HCT116 (cell line): ENCODE measurements at regions not wholly inside any gene's neighbourhood (a gene's known extent, or its start where the extent isn't known, plus 50 kb on each side); places are given as distances from the start of the nearest gene placed in this dataset.

Source experiments
- ATAC-seq: fragments of 200-7000 bp; cut with Tn5 transposase; 2 replicates; pipeline ENCODE4 v1.9.1; 2020; ENCODE audit warnings: mild to moderate bottlenecking, moderate library complexity
- BruUV-seq: library from RNA; stranded (reverse); fragments of 400-500 nt; replicated peaks from 2 replicates; lab custom pipeline; 2021; lab: Mats Ljungman, UMichigan
- CTCF ChIA-PET: fragments of 300-600 bp; sonication (Branson Sonifier 250); formaldehyde crosslinking; loops from one replicate; lab custom pipeline; 2021; ENCODE audit warnings: antibody characterized with exemption; lab: Charles Lee
- POLR2A ChIA-PET: fragments of 300-600, 350-600 bp; sonication (Branson Sonifier 250); formaldehyde crosslinking; loops from one replicate; lab custom pipeline; 2021; ENCODE audit warnings: antibody characterized with exemption; lab: Charles Lee
- RAD21 ChIA-PET, 2 experiments: fragments of 300-600 bp; sonication (Branson Sonifier 250); formaldehyde crosslinking; loops; one replicate each; lab custom pipeline; 2023; ENCODE audit warnings: low total read pairs in 2 of 2; ENCODE audit not compliant: uncharacterized antibody in 2 of 2, unreplicated experiment in 2 of 2, low non-redundant PET in 1 of 2; lab: Charles Lee
- DNase-seq: peaks from one replicate; pipeline ENCODE4 v3.0.0-alpha.2; 2010; ENCODE audit warnings: low read depth, low spot score
- H2AFZ ChIP-seq: fragments of 200-600 bp; shearing (Covaris generic), sonication (generic); 2 replicates; pipeline ENCODE4 v1.6.1; 2017; ENCODE audit warnings: low read depth, mixed run types, mixed read lengths, antibody characterized with exemption, low read length; ENCODE audit not compliant: poor library complexity, severe bottlenecking
- H3K27ac ChIP-seq: 2 replicates; pipeline ENCODE4 v1.5.1; 2012; ENCODE audit warnings: low read depth, low read length
- H3K27me3 ChIP-seq: fragments of 200-600 bp; sonication (generic); 2 replicates; pipeline ENCODE4 v1.6.1; 2016; ENCODE audit warnings: mixed run types, low read length, mixed read lengths; ENCODE audit not compliant: insufficient read depth
- H3K36me3 ChIP-seq, 2 experiments: fragments of 200-500 bp in 1 of 2; fragments of 200-600 bp in 1 of 2; sonication (Bioruptor generic) in 1 of 2; sonication (generic) in 1 of 2; 2 replicates each; pipeline versions ENCODE4 v1.5.1 to v1.6.1; 2014 to 2016; ENCODE audit warnings: low read length in 2 of 2, inconsistent platforms in 1 of 2, mixed read lengths in 1 of 2, mixed run types in 1 of 2; ENCODE audit not compliant: insufficient read depth in 2 of 2, control insufficient read depth in 1 of 2
- H3K4me1 ChIP-seq, 2 experiments: fragments of 200-600 bp in 1 of 2; sonication (generic) in 1 of 2; 2 replicates each; pipeline versions ENCODE4 v1.5.1 to v1.6.1; 2012 to 2017; ENCODE audit warnings: low read length in 2 of 2, inconsistent platforms in 1 of 2, mild to moderate bottlenecking in 1 of 2, mixed read lengths in 1 of 2, mixed run types in 1 of 2, moderate library complexity in 1 of 2; ENCODE audit not compliant: insufficient read depth in 2 of 2, control insufficient read depth in 1 of 2
- H3K4me2 ChIP-seq: fragments of 200-600 bp; sonication (generic); 2 replicates; pipeline ENCODE4 v1.6.1; 2017; ENCODE audit warnings: mixed run types, low read length, mixed read lengths
- H3K4me3 ChIP-seq, 2 experiments: fragments of 200-600 bp in 1 of 2; sonication (generic) in 1 of 2; replicated peaks in 1 of 2; 2 replicates each; pipeline ENCODE4 v1.5.1; 2011 to 2016; ENCODE audit warnings: low read length in 2 of 2, control low read depth in 1 of 2, low read depth in 1 of 2, mild to moderate bottlenecking in 1 of 2, mixed read lengths in 1 of 2, mixed run types in 1 of 2
- H3K79me2 ChIP-seq: fragments of 200-600 bp; sonication (generic); 2 replicates; pipeline ENCODE4 v1.6.1; 2017; ENCODE audit warnings: mild to moderate bottlenecking, mixed run types, low read length, moderate library complexity, mixed read lengths; ENCODE audit not compliant: insufficient read depth
- H3K9ac ChIP-seq: fragments of 200-600 bp; sonication (generic); 2 replicates; pipeline ENCODE4 v1.6.1; 2016; ENCODE audit warnings: low read length, mixed read lengths
- H3K9me2 ChIP-seq: fragments of 200-600 bp; sonication (generic), shearing (Covaris generic); 2 replicates; pipeline ENCODE4 v1.6.1; 2017; ENCODE audit warnings: mixed run types, mild to moderate bottlenecking, moderate library complexity; ENCODE audit not compliant: insufficient read depth
- H3K9me3 ChIP-seq, 2 experiments: fragments of 200-500 bp in 1 of 2; fragments of 200-600 bp in 1 of 2; sonication (Bioruptor generic) in 1 of 2; sonication (generic) in 1 of 2; 2 replicates each; pipeline ENCODE4 v1.6.1; 2014 to 2017; ENCODE audit warnings: low read length in 2 of 2, mixed read lengths in 2 of 2, inconsistent platforms in 1 of 2, low read depth in 1 of 2, mild to moderate bottlenecking in 1 of 2, mixed run types in 1 of 2, moderate library complexity in 1 of 2; ENCODE audit not compliant: control insufficient read depth in 1 of 2, insufficient read depth in 1 of 2
- H4K20me1 ChIP-seq: fragments of 200-600 bp; sonication (generic), shearing (Covaris generic); 2 replicates; pipeline ENCODE4 v1.6.1; 2017; ENCODE audit warnings: mixed run types, mild to moderate bottlenecking, moderate library complexity; ENCODE audit not compliant: insufficient read depth
- CBX3 ChIP-seq: IDR thresholded peaks from 2 replicates; pipeline ENCODE4 v1.6.1; 2012; ENCODE audit warnings: low read depth
- ELF1 ChIP-seq: IDR thresholded peaks from 2 replicates; pipeline ENCODE4 v1.6.1; 2012; ENCODE audit warnings: low read depth, borderline replicate concordance
- EZH2phosphoT487 ChIP-seq: fragments of 200-600 bp; IDR thresholded peaks from 2 replicates; pipeline ENCODE4 v1.6.1; 2018; ENCODE audit warnings: antibody characterized with exemption, borderline replicate concordance
- FOSL1 ChIP-seq: IDR thresholded peaks from 2 replicates; pipeline ENCODE4 v1.6.1; 2012; ENCODE audit warnings: low read depth
- JUND ChIP-seq: IDR thresholded peaks from 2 replicates; pipeline ENCODE4 v1.6.1; 2012
- POLR2AphosphoS5 ChIP-seq: IDR thresholded peaks from 2 replicates; pipeline ENCODE4 v1.6.1; 2011; ENCODE audit warnings: mild to moderate bottlenecking, low read depth, low read length, moderate library complexity
- RAD21 ChIP-seq: IDR thresholded peaks from 2 replicates; pipeline ENCODE4 v1.6.1; 2012; ENCODE audit warnings: low read depth, mild to moderate bottlenecking
- SIN3A ChIP-seq: IDR thresholded peaks from 2 replicates; pipeline ENCODE4 v1.6.1; 2012; ENCODE audit warnings: low read depth
- SP1 ChIP-seq: IDR thresholded peaks from 2 replicates; pipeline ENCODE4 v1.6.1; 2012; ENCODE audit warnings: low read depth
- SRF ChIP-seq: IDR thresholded peaks from 2 replicates; pipeline ENCODE4 v1.6.1; 2012; ENCODE audit warnings: low read depth
- TCF7L2 ChIP-seq: IDR thresholded peaks from 2 replicates; pipeline ENCODE4 v1.7.0; 2011; ENCODE audit warnings: borderline replicate concordance, inconsistent platforms; ENCODE audit not compliant: insufficient read depth, insufficient read length; ENCODE audit errors: extremely low read depth
- YY1 ChIP-seq: IDR thresholded peaks from 2 replicates; pipeline ENCODE4 v1.6.1; 2011; ENCODE audit warnings: low read length, low read depth, moderate library complexity, mild to moderate bottlenecking; ENCODE audit not compliant: insufficient replicate concordance; ENCODE audit errors: extremely low read depth
- ZBTB33 ChIP-seq: IDR thresholded peaks from 2 replicates; pipeline ENCODE4 v1.6.1; 2011; ENCODE audit warnings: mild to moderate bottlenecking, low read length, moderate library complexity; ENCODE audit not compliant: insufficient replicate concordance; ENCODE audit errors: extremely low read depth
- ZFX ChIP-seq: fragments of 450-650 bp; IDR thresholded peaks from 2 replicates; pipeline ENCODE4 v1.6.1; 2017
- ZNF274 ChIP-seq: fragments of 200-500 bp; sonication (Bioruptor generic); IDR thresholded peaks from 2 replicates; pipeline ENCODE4 v1.6.1; 2014; ENCODE audit warnings: mild to moderate bottlenecking, low read depth, low read length, inconsistent platforms
- intact Hi-C: fragments of 100-400 bp; cut with micrococcal nuclease; formaldehyde crosslinking; loops from 2 replicates; pipeline ENCODE4 v1.10.0; 2022
- TF ChIP-seq, protein P1 (sequence below), 3 experiments: fragments of 200-600 bp in 1 of 3; sonication (generic) in 1 of 3; IDR thresholded peaks in 2 of 3; conservative IDR thresholded peaks in 1 of 3; 2 replicates each; pipeline ENCODE4 v1.5.1; 2012 to 2017; ENCODE audit warnings: low read depth in 2 of 3, low read length in 2 of 3, antibody characterized with exemption in 1 of 3, borderline replicate concordance in 1 of 3, control low read depth in 1 of 3, mild to moderate bottlenecking in 1 of 3, mixed read lengths in 1 of 3, mixed run types in 1 of 3, moderate library complexity in 1 of 3; ENCODE audit not compliant: insufficient read depth in 1 of 3
- TF ChIP-seq, protein P2 (sequence below): IDR thresholded peaks from 2 replicates; pipeline ENCODE4 v1.6.1; 2012

DNA sequence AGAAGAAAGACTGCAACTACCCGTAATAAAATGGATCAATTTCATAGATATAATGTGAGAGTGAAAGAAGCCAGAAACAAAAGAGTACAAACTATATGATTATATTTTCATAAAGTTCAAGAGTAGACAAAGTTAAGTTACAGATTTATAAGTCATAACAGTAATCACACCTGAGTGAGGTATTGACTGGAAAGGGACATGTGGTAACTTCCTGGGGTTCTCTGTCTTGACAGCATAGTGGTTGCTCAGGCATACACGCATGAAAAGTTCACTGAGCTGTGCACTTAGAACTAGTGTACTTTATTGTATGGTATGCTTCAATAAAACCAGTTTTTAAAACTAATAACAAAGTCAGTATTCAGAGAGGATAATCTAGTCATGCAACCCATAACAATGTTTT, 653.6 kb downstream of the EPM2A start:
- Histone ChIP-seq H3K27ac (no peak overlapping the region), H2AFZ (no peak overlapping the region)
- RAD21 ChIA-PET, result no interaction called here

GRCh38 chr6:145082359-145082758, 653.0 kb downstream of the EPM2A start:
- ChIA-PET RAD21 (no interaction called here), CTCF (no interaction called here), POLR2A (no interaction called here)
- Histone ChIP-seq H3K27ac (no peak overlapping the region), H3K36me3 (no peaks in the 10 kb centered on the region), H3K79me2 (no peaks in the 10 kb centered on the region), H3K9me2 (0 out of 2 replicates have a peak, but pooled peaks cover 3% of the 10 kb centered on the region), H3K4me3 (no peak overlapping the region), H2AFZ (no peak overlapping the region), H4K20me1 (no peaks in the 10 kb centered on the region), H3K4me2 (no peak overlapping the region), H3K4me1 (no peaks in the 10 kb centered on the region), H3K9me3 (no peaks in the 10 kb centered on the region), H3K9ac (no peak overlapping the region), H3K27me3 (no peaks in the 10 kb centered on the region)
- ATAC-seq, result no peak
- no peak for DNase-seq
- intact Hi-C loops, result no loop called here
- no TSS peak for BruUV-seq
- no peak for TF ChIP-seq JUND
- TF ChIP-seq SIN3A, result no peak
- TF ChIP-seq RAD21, result no peak
- no peak for TF ChIP-seq EZH2phosphoT487
- TF ChIP-seq CBX3, result no peak
- no peak for TF ChIP-seq SP1
- no peak for TF ChIP-seq ZNF274
- no peak for TF ChIP-seq SRF
- no peak for TF ChIP-seq ZBTB33
- TF ChIP-seq POLR2AphosphoS5, result no peak
- TF ChIP-seq, protein P1, sequence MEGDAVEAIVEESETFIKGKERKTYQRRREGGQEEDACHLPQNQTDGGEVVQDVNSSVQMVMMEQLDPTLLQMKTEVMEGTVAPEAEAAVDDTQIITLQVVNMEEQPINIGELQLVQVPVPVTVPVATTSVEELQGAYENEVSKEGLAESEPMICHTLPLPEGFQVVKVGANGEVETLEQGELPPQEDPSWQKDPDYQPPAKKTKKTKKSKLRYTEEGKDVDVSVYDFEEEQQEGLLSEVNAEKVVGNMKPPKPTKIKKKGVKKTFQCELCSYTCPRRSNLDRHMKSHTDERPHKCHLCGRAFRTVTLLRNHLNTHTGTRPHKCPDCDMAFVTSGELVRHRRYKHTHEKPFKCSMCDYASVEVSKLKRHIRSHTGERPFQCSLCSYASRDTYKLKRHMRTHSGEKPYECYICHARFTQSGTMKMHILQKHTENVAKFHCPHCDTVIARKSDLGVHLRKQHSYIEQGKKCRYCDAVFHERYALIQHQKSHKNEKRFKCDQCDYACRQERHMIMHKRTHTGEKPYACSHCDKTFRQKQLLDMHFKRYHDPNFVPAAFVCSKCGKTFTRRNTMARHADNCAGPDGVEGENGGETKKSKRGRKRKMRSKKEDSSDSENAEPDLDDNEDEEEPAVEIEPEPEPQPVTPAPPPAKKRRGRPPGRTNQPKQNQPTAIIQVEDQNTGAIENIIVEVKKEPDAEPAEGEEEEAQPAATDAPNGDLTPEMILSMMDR (IDR thresholded peaks at IDR 0.05 in 2 of 3, conservative IDR thresholded peaks at IDR 0.05 in 1 of 3; ENCODE audit: borderline replicate concordance in 1 of 3, insufficient read depth in 1 of 3, low read depth in 2 of 3, low read length in 2 of 3), result no peak
- TF ChIP-seq ELF1, result no peak
- no peak for TF ChIP-seq ZFX

More for the DNA sequence above, 653.6 kb downstream of the EPM2A start:
- Histone ChIP-seq H3K9ac (no peak overlapping the region), H3K4me2 (no peak overlapping the region), H3K9me3 (no peaks in the 10 kb centered on the region), H3K79me2 (no peaks in the 10 kb centered on the region), H3K27me3 (no peaks in the 10 kb centered on the region), H3K4me1 (no peaks in the 10 kb centered on the region), H3K4me3 (no peak overlapping the region), H3K36me3 (no peaks in the 10 kb centered on the region), H3K9me2 (0 out of 2 replicates have a peak, but pooled peaks cover 3% of the 10 kb centered on the region), H4K20me1 (no peaks in the 10 kb centered on the region)
- no TSS peak for BruUV-seq
- ChIA-PET POLR2A (no interaction called here), CTCF (no interaction called here)
- intact Hi-C loops, result no loop called here
- no peak for TF ChIP-seq ELF1
- TF ChIP-seq YY1, result no peak
- TF ChIP-seq, protein P2, sequence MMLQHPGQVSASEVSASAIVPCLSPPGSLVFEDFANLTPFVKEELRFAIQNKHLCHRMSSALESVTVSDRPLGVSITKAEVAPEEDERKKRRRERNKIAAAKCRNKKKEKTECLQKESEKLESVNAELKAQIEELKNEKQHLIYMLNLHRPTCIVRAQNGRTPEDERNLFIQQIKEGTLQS, result no peak
- TF ChIP-seq FOSL1, result no peak
- TF ChIP-seq TCF7L2, result no peak
- ATAC-seq (no peak), DNase-seq (no peak)
